Thyroid gland (tissue), 4 donors: ENCODE measurements at regions not wholly inside any gene's neighbourhood (a gene's known extent, or its start where the extent isn't known, plus 50 kb on each side); places are given as distances from the start of the nearest gene placed in this dataset.

Source experiments
- DNase-seq, 2 donors: peaks; one replicate each; pipeline ENCODE4 v3.0.0-alpha.2; 2019
- H3K27ac ChIP-seq, 3 donors: fragments of 200-600 bp; sonication (generic); 1 replicate in 2 of 3; 2 replicates in 1 of 3; pipeline ENCODE4 v1.5.1; 2016 to 2019; ENCODE audit warnings: mild to moderate bottlenecking in 1 of 3, moderate library complexity in 1 of 3
- H3K27me3 ChIP-seq: fragments of 200-600 bp; sonication (generic); one replicate; pipeline ENCODE4 v1.5.1; 2019
- H3K36me3 ChIP-seq, 2 donors: fragments of 200-600 bp; sonication (generic); one replicate each; pipeline ENCODE4 v1.5.1; 2016 to 2019
- H3K4me1 ChIP-seq, 2 donors: fragments of 200-600 bp; sonication (generic); one replicate each; pipeline ENCODE4 v1.5.1; 2017 to 2019
- H3K4me3 ChIP-seq, 3 donors: fragments of 200-600 bp; sonication (generic); replicated peaks in 1 of 3; 1 replicate in 2 of 3; 2 replicates in 1 of 3; pipeline ENCODE4 v1.5.1; 2016; ENCODE audit warnings: mild to moderate bottlenecking in 1 of 3
- H3K9me3 ChIP-seq: fragments of 200-600 bp; sonication (generic); one replicate; pipeline ENCODE4 v1.5.1; 2017
- POLR2A ChIP-seq, 2 donors: fragments of 450-650 bp; IDR thresholded peaks; one replicate each; pipeline ENCODE4 v1.6.1; 2017; ENCODE audit warnings: antibody characterized with exemption in 2 of 2, mild to moderate bottlenecking in 2 of 2, moderate library complexity in 1 of 2
- WGBS, 2 donors: methylation state at CpG; one replicate each; pipeline ENCODE4 v1.1.5; 2017; 5-methylcytosine and 5-hydroxymethylcytosine counted together
- intact Hi-C: fragments of 100-400 bp; cut with DNase I; formaldehyde crosslinking; loops from one replicate; pipeline ENCODE4 v1.15.1; 2023
- TF ChIP-seq, protein P1 (sequence below), 6 experiments: fragments of 200-600 bp in 3 of 6; fragments of 450-650 bp in 3 of 6; sonication (generic) in 3 of 6; IDR thresholded peaks; one replicate each; pipeline ENCODE4 v1.5.1; 2016 to 2019; ENCODE audit warnings: antibody characterized with exemption in 6 of 6, mild to moderate bottlenecking in 2 of 6, inconsistent platforms in 1 of 6, moderate library complexity in 1 of 6

DNA sequence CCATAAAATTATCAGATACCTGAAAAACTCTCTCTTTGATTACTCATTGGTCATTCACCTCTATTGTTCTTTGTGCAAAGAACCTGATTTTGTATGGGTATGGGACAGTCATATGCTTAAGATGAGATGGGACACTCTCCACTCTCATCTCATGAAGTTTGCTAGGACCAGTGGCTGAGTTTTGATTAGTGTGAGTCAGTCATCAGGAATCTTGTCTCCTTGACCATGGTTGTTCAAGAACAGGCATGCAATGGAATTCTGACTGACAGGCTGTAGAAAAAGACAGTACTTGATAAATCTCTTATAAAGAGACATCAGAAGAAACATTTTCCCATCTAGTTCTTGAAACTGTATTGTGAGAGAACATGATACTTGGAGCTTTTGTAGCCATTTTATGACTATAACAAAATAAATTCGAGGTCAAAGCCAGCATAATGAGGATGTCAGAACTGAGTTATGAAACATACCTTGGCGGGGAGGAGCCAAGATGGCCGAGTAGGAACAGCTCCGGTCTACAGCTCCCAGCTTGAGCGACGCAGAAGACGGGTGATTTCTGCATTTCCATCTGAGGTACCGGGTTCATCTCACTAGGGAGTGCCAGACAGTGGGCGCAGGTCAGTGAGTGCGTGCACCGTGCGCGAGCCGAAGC is 367.0 kb downstream of the NR4A2 start:
- Histone ChIP-seq H3K4me3 (no peak overlapping the region), H3K36me3 (no peaks in the 10 kb centered on the region), H3K27ac (no peak overlapping the region), H3K4me1 (no peaks in the 10 kb centered on the region), H3K9me3 (no peaks in the 10 kb centered on the region), H3K27me3 (no peaks in the 10 kb centered on the region)
- TF ChIP-seq, protein P1, sequence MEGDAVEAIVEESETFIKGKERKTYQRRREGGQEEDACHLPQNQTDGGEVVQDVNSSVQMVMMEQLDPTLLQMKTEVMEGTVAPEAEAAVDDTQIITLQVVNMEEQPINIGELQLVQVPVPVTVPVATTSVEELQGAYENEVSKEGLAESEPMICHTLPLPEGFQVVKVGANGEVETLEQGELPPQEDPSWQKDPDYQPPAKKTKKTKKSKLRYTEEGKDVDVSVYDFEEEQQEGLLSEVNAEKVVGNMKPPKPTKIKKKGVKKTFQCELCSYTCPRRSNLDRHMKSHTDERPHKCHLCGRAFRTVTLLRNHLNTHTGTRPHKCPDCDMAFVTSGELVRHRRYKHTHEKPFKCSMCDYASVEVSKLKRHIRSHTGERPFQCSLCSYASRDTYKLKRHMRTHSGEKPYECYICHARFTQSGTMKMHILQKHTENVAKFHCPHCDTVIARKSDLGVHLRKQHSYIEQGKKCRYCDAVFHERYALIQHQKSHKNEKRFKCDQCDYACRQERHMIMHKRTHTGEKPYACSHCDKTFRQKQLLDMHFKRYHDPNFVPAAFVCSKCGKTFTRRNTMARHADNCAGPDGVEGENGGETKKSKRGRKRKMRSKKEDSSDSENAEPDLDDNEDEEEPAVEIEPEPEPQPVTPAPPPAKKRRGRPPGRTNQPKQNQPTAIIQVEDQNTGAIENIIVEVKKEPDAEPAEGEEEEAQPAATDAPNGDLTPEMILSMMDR (IDR thresholded peaks at IDR 0.05) = no peak
- no peak for TF ChIP-seq POLR2A (IDR thresholded peaks at IDR 0.05)
- WGBS, 2 donors = 95 to 97% methylated on average over 14 of the region's 14 CpGs
- DNase-seq = no peak
- intact Hi-C loops = no loop called here

DNA sequence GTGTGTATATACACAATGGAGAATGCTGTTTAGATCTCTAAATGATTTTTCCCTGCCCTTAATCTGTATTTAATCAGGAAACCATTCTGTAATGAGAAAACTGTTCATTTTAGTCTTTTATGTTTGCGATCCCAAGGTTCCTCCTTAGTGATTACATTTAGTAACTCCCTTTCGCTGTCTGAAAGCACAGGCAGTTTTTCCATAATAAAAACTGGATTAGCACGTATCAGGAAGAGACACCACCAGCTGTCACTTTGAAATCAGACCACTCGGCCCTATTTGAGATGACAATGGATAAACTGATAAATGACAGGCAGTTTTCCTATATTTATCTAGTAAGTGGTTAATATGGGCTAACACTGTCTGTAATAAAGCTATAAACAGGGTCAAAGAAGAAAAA is 370.9 kb downstream of the NR4A2 start:
- WGBS, 2 donors = 88 to 89% methylated on average over 4 of the region's 4 CpGs

DNA sequence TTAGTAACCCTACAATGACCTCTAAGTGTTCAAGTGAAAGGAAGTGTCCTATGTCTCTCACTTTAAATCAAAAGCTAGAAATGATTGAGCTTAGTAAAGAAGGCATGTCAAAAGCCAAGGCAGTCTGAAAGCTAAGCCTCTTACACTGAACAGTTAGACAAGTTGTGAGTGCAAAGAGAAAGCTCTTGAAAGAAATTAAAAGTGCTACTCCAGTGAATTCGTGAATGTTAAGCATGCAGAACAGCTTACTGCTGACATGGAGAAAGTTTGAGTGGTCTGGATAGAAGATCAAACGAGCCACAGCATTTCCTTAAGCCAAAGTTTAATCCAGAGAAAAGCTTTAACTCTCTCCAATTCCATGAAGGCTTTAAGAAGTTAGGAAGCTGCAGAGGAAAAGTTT is 373.7 kb downstream of the NR4A2 start:
- no peak for DNase-seq
- Histone ChIP-seq H3K4me1 (no peaks in the 10 kb centered on the region), H3K27me3 (no peaks in the 10 kb centered on the region), H3K9me3 (no peaks in the 10 kb centered on the region), H3K27ac (no peak overlapping the region), H3K4me3 (no peak overlapping the region), H3K36me3 (no peaks in the 10 kb centered on the region)
- TF ChIP-seq, protein P1 (IDR thresholded peaks at IDR 0.05) = no peak
- TF ChIP-seq POLR2A (IDR thresholded peaks at IDR 0.05) = no peak
- intact Hi-C loops = no loop called here
- WGBS, 2 donors = 12 to 21% methylated on average over 2 of the region's 2 CpGs

More for the DNA sequence above, 370.9 kb downstream of the NR4A2 start:
- Histone ChIP-seq H3K4me3 (no peak overlapping the region), H3K9me3 (no peaks in the 10 kb centered on the region), H3K36me3 (no peaks in the 10 kb centered on the region), H3K4me1 (no peaks in the 10 kb centered on the region), H3K27me3 (no peaks in the 10 kb centered on the region), H3K27ac (no peak overlapping the region)
- intact Hi-C loops = no loop called here
- DNase-seq = no peak
- TF ChIP-seq, protein P1 (IDR thresholded peaks at IDR 0.05) = no peak
- TF ChIP-seq POLR2A (IDR thresholded peaks at IDR 0.05) = no peak

DNA sequence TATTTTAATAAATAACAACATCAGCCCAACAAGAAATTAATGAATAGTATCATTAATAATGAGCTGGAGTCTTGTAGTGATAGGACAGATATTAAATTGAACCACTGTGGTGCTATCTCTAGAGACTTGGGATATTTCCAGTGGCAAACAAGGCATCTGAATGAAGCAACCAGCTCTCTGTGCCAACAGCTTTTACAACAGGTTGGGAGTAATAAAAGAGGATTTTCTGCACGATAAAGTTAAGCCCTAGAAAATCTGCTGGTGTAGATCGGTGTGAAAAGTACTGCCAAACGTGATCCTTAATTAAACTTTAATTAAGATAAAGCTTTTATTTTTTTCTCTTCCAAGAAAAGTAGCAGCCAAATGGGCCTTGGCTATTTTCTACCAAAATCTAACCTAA is 385.5 kb downstream of the NR4A2 start:
- intact Hi-C loops = no loop called here
- H3K4me3 ChIP-seq = no peak overlapping the region

DNA sequence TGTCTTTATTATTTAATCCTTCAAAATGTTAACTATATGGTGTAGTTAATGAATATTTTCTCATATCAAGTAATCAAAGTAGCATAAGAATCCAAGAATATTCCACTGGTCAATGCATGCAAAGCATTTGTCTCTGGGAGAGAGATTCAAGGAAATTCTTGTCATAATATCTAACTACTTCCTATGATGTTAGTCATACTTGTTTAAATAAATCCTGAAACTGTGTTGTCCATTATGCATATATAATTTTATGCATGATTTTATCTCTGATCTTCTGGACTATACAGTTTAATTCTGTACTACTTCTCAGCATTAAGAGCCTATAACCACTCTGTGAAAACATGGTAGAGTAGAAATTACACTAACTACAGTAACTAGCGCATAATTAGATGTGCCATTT is 388.3 kb downstream of the NR4A2 start:
- no peaks in the 10 kb centered on the region for H3K27me3 ChIP-seq
- no peak overlapping the region for H3K4me3 ChIP-seq
- TF ChIP-seq POLR2A (IDR thresholded peaks at IDR 0.05) = no peak
- intact Hi-C loops = no loop called here
- no peaks in the 10 kb centered on the region for H3K4me1 ChIP-seq
- no peak for DNase-seq
- no peaks in the 10 kb centered on the region for H3K9me3 ChIP-seq
- H3K27ac ChIP-seq = no peak overlapping the region
- WGBS, 2 donors = 0% methylated on average over 1 of the region's 1 CpG
- no peaks in the 10 kb centered on the region for H3K36me3 ChIP-seq

More for the DNA sequence above, 385.5 kb downstream of the NR4A2 start:
- H3K27me3 ChIP-seq = no peaks in the 10 kb centered on the region
- no peak overlapping the region for H3K27ac ChIP-seq
- no peaks in the 10 kb centered on the region for H3K9me3 ChIP-seq
- DNase-seq = no peak
- no peaks in the 10 kb centered on the region for H3K4me1 ChIP-seq
- 64 to 71% methylated on average over 3 of the region's 3 CpGs for WGBS, 2 donors
- no peak for TF ChIP-seq POLR2A (IDR thresholded peaks at IDR 0.05)
- TF ChIP-seq, protein P1 (IDR thresholded peaks at IDR 0.05) = no peak
- no peaks in the 10 kb centered on the region for H3K36me3 ChIP-seq
